Mucosa of gallbladder (tissue), 1 donor: ENCODE measurements at regions not wholly inside any gene's neighbourhood (a gene's known extent, or its start where the extent isn't known, plus 50 kb on each side); places are given as distances from the start of the nearest gene placed in this dataset.

Source experiments
- DNase-seq: peaks from one replicate; pipeline ENCODE4 v3.0.0-alpha.2; 2020; ENCODE audit warnings: low spot score
- donor health status: DM: no; HTN: no; CAD: no.

- DNase-seq, result no peak
Observed at GRCh38 chr13:111967572-111968201, 99.3 kb upstream of the SOX1 start.

GRCh38 chr13:111968336-111969010 is 98.5 kb upstream of the SOX1 start:
- DNase-seq, result no peak

- DNase-seq, result no peak
Observed at GRCh38 chr13:111969551-111970135, 97.3 kb upstream of the SOX1 start.

GRCh38 chr13:111970494-111971141 is 96.3 kb upstream of the SOX1 start:
- no peak for DNase-seq

- DNase-seq, result no peak
Observed at GRCh38 chr13:111971891-111972780, 94.8 kb upstream of the SOX1 start.

GRCh38 chr13:111973186-111973585 is 93.8 kb upstream of the SOX1 start:
- DNase-seq, result no peak

GRCh38 chr13:111973605-111974340 is 93.2 kb upstream of the SOX1 start:
- no peak for DNase-seq

GRCh38 chr13:111974341-111974640 is 92.7 kb upstream of the SOX1 start:
- no peak for DNase-seq

- DNase-seq, result no peak
Observed at GRCh38 chr13:111975539-111976473, 91.1 kb upstream of the SOX1 start.

- DNase-seq, result no peak
Observed at GRCh38 chr13:111976474-111977178, 90.3 kb upstream of the SOX1 start.

GRCh38 chr13:111977179-111977506 is 89.8 kb upstream of the SOX1 start:
- DNase-seq, result no peak

GRCh38 chr13:111978546-111978945 is 88.4 kb upstream of the SOX1 start:
- no peak for DNase-seq

- no peak for DNase-seq
Observed at GRCh38 chr13:111980146-111980929, 86.6 kb upstream of the SOX1 start.

GRCh38 chr13:111981006-111981405 is 85.9 kb upstream of the SOX1 start:
- DNase-seq, result no peak

- DNase-seq, result no peak
Observed at GRCh38 chr13:111981446-111982165, 85.3 kb upstream of the SOX1 start.

- no peak for DNase-seq
Observed at GRCh38 chr13:111984349-111984748, 82.6 kb upstream of the SOX1 start.

GRCh38 chr13:111990362-111990761 is 76.6 kb upstream of the SOX1 start:
- no peak for DNase-seq

- DNase-seq, result no peak
Observed at GRCh38 chr13:111992911-111993310, 74.0 kb upstream of the SOX1 start.
